ENCODE measurements at regions not wholly inside any gene's neighbourhood (a gene's known extent, or its start where the extent isn't known, plus 50 kb on each side); places are given as distances from the start of the nearest gene placed in this dataset.

DNA sequence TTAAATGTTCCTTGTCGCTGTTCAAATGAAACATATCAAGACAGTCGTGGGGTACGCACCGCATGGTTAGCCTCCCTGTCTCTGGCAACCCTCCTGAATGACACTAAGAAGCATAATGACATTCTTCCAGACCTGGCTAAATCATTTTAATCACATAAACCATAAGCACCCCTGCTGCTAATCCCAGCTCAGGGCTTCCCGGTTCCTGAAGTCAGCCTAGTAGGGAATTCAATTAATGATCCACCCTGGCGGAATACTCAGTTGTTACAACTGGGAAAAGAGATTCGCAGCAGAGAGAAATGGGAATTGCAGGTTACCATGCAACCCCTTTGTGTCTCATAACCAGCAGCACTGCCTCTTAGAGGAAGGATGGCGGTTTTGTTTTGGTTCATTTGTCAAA, 200.8 kb upstream of the AGAP1 start:
- Histone ChIP-seq H3K27ac (ENCODE audit: low read length) (no peak overlapping the region), H3K4me3 (ENCODE audit: low read depth in 2 of 2, low read length in 2 of 2) (no peak overlapping the region), H3K9me3 (ENCODE audit: control insufficient read depth, insufficient read depth, low read depth, low read length) (no peaks in the 10 kb centered on the region), H3K4me1 (ENCODE audit: control insufficient read depth, insufficient read depth, low read length) (no peaks in the 10 kb centered on the region), H3K27me3 (ENCODE audit: control insufficient read depth, insufficient read depth, low read length) (peaks cover 4% of the 10 kb centered on the region; the same call in 1 of the 2 replicates), H3K36me3 (ENCODE audit: control insufficient read depth, insufficient read depth, low read length) (no peaks in the 10 kb centered on the region)
- ChIA-PET POLR2A (interaction anchor here (0.7 kb wide), 1 partner anchor 190 kb away, joined by 3 read pairs; no protein-coding TSS in a partner anchor), CTCF (no interaction called here)
- ATAC-seq (no peak), DNase-seq (ENCODE audit: low read depth, low spot score) (no peak)
- TF ChIP-seq TCF7L2 (IDR thresholded peaks at IDR 0.05; ENCODE audit: low read depth, low read length) (no peak), POLR2AphosphoS5 (IDR thresholded peaks at IDR 0.05; ENCODE audit: low read depth, low read length) (no peak), CTCF (IDR thresholded peaks at IDR 0.05) (no peak), SIN3A (IDR thresholded peaks at IDR 0.05; ENCODE audit: borderline replicate concordance, insufficient read depth, low read depth, low read length) (no peak)
- TF ChIP-seq, protein P1, sequence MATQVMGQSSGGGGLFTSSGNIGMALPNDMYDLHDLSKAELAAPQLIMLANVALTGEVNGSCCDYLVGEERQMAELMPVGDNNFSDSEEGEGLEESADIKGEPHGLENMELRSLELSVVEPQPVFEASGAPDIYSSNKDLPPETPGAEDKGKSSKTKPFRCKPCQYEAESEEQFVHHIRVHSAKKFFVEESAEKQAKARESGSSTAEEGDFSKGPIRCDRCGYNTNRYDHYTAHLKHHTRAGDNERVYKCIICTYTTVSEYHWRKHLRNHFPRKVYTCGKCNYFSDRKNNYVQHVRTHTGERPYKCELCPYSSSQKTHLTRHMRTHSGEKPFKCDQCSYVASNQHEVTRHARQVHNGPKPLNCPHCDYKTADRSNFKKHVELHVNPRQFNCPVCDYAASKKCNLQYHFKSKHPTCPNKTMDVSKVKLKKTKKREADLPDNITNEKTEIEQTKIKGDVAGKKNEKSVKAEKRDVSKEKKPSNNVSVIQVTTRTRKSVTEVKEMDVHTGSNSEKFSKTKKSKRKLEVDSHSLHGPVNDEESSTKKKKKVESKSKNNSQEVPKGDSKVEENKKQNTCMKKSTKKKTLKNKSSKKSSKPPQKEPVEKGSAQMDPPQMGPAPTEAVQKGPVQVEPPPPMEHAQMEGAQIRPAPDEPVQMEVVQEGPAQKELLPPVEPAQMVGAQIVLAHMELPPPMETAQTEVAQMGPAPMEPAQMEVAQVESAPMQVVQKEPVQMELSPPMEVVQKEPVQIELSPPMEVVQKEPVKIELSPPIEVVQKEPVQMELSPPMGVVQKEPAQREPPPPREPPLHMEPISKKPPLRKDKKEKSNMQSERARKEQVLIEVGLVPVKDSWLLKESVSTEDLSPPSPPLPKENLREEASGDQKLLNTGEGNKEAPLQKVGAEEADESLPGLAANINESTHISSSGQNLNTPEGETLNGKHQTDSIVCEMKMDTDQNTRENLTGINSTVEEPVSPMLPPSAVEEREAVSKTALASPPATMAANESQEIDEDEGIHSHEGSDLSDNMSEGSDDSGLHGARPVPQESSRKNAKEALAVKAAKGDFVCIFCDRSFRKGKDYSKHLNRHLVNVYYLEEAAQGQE (IDR thresholded peaks at IDR 0.05; ENCODE audit: insufficient read depth in 1 of 2, low read depth in 2 of 2, low read length in 1 of 2): no peak
- in situ Hi-C loops (cut with HindIII; ENCODE audit: low pct_unique_long_range_greater_than_20kb, low sequenced_read_pairs): no loop called here
- BruUV-seq (replicated peaks): no TSS peak
- intact Hi-C loops (cut with micrococcal nuclease; ENCODE audit: unreplicated experiment): no loop called here

DNA sequence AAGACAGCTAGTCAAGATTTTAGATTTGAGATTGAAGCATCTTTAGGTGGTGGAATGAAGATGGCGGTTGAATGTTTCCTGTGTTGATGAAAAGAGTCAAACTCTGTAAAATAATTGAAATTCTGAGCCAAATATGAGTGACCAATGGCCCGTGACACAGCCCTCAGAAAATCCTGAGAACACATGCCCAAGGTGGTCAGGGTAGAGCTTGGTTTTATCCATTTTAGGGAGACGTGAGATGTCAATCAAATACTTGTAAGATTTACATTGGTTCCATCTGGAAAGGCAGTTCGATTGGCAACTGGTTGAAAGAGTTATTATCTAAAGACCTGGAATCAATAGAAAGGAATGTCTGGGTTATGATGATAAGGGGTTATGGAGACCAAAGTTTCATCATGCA, 198.0 kb upstream of the AGAP1 start:
- Histone ChIP-seq H3K9me3 (ENCODE audit: control insufficient read depth, insufficient read depth, low read depth, low read length) (no peaks in the 10 kb centered on the region), H3K4me1 (ENCODE audit: control insufficient read depth, insufficient read depth, low read length) (no peaks in the 10 kb centered on the region), H3K27me3 (ENCODE audit: control insufficient read depth, insufficient read depth, low read length) (no peaks in the 10 kb centered on the region; the same call in 1 of the 2 replicates), H3K27ac (ENCODE audit: low read length) (no peak overlapping the region), H3K4me3 (ENCODE audit: low read depth in 2 of 2, low read length in 2 of 2) (no peak overlapping the region), H3K36me3 (ENCODE audit: control insufficient read depth, insufficient read depth, low read length) (no peaks in the 10 kb centered on the region)
- CTCF ChIA-PET: no interaction called here
- DNase-seq (ENCODE audit: low read depth, low spot score) (no peak), ATAC-seq (no peak)
- intact Hi-C loops (cut with micrococcal nuclease; ENCODE audit: unreplicated experiment) (no loop called here), in situ Hi-C loops (cut with HindIII; ENCODE audit: low pct_unique_long_range_greater_than_20kb, low sequenced_read_pairs) (no loop called here)
- POLR2A ChIA-PET: interaction anchor here (0.7 kb wide), 1 partner anchor 16 kb away, joined by 4 read pairs; no protein-coding TSS in a partner anchor
- TF ChIP-seq, protein P1 (IDR thresholded peaks at IDR 0.05; ENCODE audit: insufficient read depth in 1 of 2, low read depth in 2 of 2, low read length in 1 of 2): no peak
- TF ChIP-seq SIN3A (IDR thresholded peaks at IDR 0.05; ENCODE audit: borderline replicate concordance, insufficient read depth, low read depth, low read length): no peak
- TF ChIP-seq TCF7L2 (IDR thresholded peaks at IDR 0.05; ENCODE audit: low read depth, low read length): no peak
- no peak for TF ChIP-seq POLR2AphosphoS5 (IDR thresholded peaks at IDR 0.05; ENCODE audit: low read depth, low read length)
- TF ChIP-seq CTCF (IDR thresholded peaks at IDR 0.05): no peak
- no TSS peak for BruUV-seq (replicated peaks)
